ENCODE measurements at regions not wholly inside any gene's neighbourhood (a gene's known extent, or its start where the extent isn't known, plus 50 kb on each side); places are given as distances from the start of the nearest gene placed in this dataset.
"Not testable (repeated sequence)": the region's sequence is repeated elsewhere in the genome, so short reads cannot be mapped to it uniquely, and the experiment has no call there.

GRCh38 chr10:33630761-33631160 lies 296.3 kb upstream of the NRP1 start:
- ATAC-seq (no peak), DNase-seq (ENCODE audit: low spot score) (no peak)

- ATAC-seq (no peak), DNase-seq (ENCODE audit: low spot score) (no peak)
These were observed 293.1 kb upstream of the NRP1 start for GRCh38 chr10:33627611-33628010.

- DNase-seq (ENCODE audit: low spot score) (no peak), ATAC-seq (no peak)
These were observed 292.5 kb upstream of the NRP1 start for GRCh38 chr10:33626798-33627466.

- DNase-seq (ENCODE audit: low spot score) (no peak), ATAC-seq (no peak)
These were observed 289.2 kb upstream of the NRP1 start for GRCh38 chr10:33623669-33624068.

- DNase-seq (ENCODE audit: low spot score) (no peak), ATAC-seq (no peak)
These were observed 286.6 kb upstream of the NRP1 start for GRCh38 chr10:33621101-33621500.

- DNase-seq (ENCODE audit: low spot score) (no peak), ATAC-seq (no peak)
These were observed 283.7 kb upstream of the NRP1 start for GRCh38 chr10:33618196-33618595.

- no peak for DNase-seq (ENCODE audit: low spot score)
- no peak for ATAC-seq
These were observed 283.1 kb upstream of the NRP1 start for GRCh38 chr10:33617381-33618080.

- DNase-seq (ENCODE audit: low spot score) (no peak), ATAC-seq (no peak)
These were observed 282.5 kb upstream of the NRP1 start for GRCh38 chr10:33616956-33617355.

GRCh38 chr10:33612551-33612950 lies 278.1 kb upstream of the NRP1 start:
- peak; percentile 98 for ATAC-seq
- no peak for DNase-seq (ENCODE audit: low spot score)

GRCh38 chr10:33612116-33612515 lies 277.6 kb upstream of the NRP1 start:
- ATAC-seq (peak; percentile 63), DNase-seq (ENCODE audit: low spot score) (no peak)

GRCh38 chr10:33611423-33611822 lies 277.0 kb upstream of the NRP1 start:
- no peak for DNase-seq (ENCODE audit: low spot score)
- ATAC-seq: no peak

- no peak for DNase-seq (ENCODE audit: low spot score)
- no peak for ATAC-seq
These were observed 275.1 kb upstream of the NRP1 start for GRCh38 chr10:33609546-33609945.

- DNase-seq (ENCODE audit: low spot score) (no peak), ATAC-seq (no peak)
These were observed 267.8 kb upstream of the NRP1 start for GRCh38 chr10:33602278-33602677.

- ATAC-seq (no peak), DNase-seq (ENCODE audit: low spot score) (no peak)
These were observed 265.9 kb upstream of the NRP1 start for GRCh38 chr10:33600381-33600780.

- no peak for ATAC-seq
- no peak for DNase-seq (ENCODE audit: low spot score)
These were observed 262.0 kb upstream of the NRP1 start for GRCh38 chr10:33596422-33596821.

- DNase-seq (ENCODE audit: low spot score) (no peak), ATAC-seq (no peak)
These were observed 260.0 kb upstream of the NRP1 start for GRCh38 chr10:33594475-33594874.

- DNase-seq (ENCODE audit: low spot score) (no peak), ATAC-seq (no peak)
These were observed 254.6 kb upstream of the NRP1 start for GRCh38 chr10:33588974-33589600.

GRCh38 chr10:33584596-33584995 lies 250.1 kb upstream of the NRP1 start:
- ATAC-seq; DNase-seq (ENCODE audit: low spot score): not testable (repeated sequence)

GRCh38 chr10:33579996-33580395 lies 245.5 kb upstream of the NRP1 start:
- no peak for ATAC-seq
- no peak for DNase-seq (ENCODE audit: low spot score)

- DNase-seq (ENCODE audit: low spot score) (no peak), ATAC-seq (no peak)
These were observed 239.1 kb upstream of the NRP1 start for GRCh38 chr10:33573606-33574005.

- DNase-seq (ENCODE audit: low spot score) (no peak), ATAC-seq (no peak)
These were observed 237.1 kb upstream of the NRP1 start for GRCh38 chr10:33571616-33572015.

GRCh38 chr10:33570495-33570894 lies 236.0 kb upstream of the NRP1 start:
- DNase-seq (ENCODE audit: low spot score): no peak
- peak; percentile 39 for ATAC-seq

Measured in left lobe of liver (tissue), 2 donors.